ENCODE measurements at regions not wholly inside any gene's neighbourhood (a gene's known extent, or its start where the extent isn't known, plus 50 kb on each side); places are given as distances from the start of the nearest gene placed in this dataset.

GRCh38 chr14:82999802-83000201 is 1466.1 kb upstream of the SEL1L start:
- no peak for TF ChIP-seq CTCF (IDR thresholded peaks at IDR 0.05)
- no peak for TF ChIP-seq POLR2A (IDR thresholded peaks at IDR 0.05)
- no peak for TF ChIP-seq POLR2AphosphoS5 (IDR thresholded peaks at IDR 0.05)
- TF ChIP-seq EP300 (IDR thresholded peaks at IDR 0.05): no peak

Data from upper lobe of left lung (tissue), 4 donors.